SU-DHL-6 (cell line): ENCODE measurements at regions not wholly inside any gene's neighbourhood (a gene's known extent, or its start where the extent isn't known, plus 50 kb on each side); places are given as distances from the start of the nearest gene placed in this dataset.

Experiments
- H2AFZ ChIP-seq: fragments of 200-600 bp; sonication (generic); 2 replicates; pipeline ENCODE4 v1.6.1; 2014; ENCODE audit warnings: low read depth, mild to moderate bottlenecking, moderate library complexity, mixed read lengths, antibody characterized with exemption, low read length; ENCODE audit not compliant: severe bottlenecking
- H3F3A ChIP-seq: fragments of 200-600 bp; shearing (Covaris generic); 2 replicates; pipeline ENCODE4 v1.6.0; 2016; ENCODE audit warnings: antibody characterized with exemption, mild to moderate bottlenecking; ENCODE audit not compliant: insufficient read depth
- H3K27ac ChIP-seq: fragments of 200-600 bp; sonication (generic); 2 replicates; pipeline ENCODE4 v1.5.1; 2016; ENCODE audit warnings: low read depth, mild to moderate bottlenecking, low read length, moderate library complexity, mixed read lengths
- H3K27me3 ChIP-seq: fragments of 200-600 bp; sonication (generic), shearing (Covaris generic); 2 replicates; pipeline ENCODE4 v1.6.0; 2014; ENCODE audit warnings: mild to moderate bottlenecking, low read length
- H3K36me3 ChIP-seq: fragments of 200-600 bp; sonication (generic); 2 replicates; pipeline ENCODE4 v1.6.1; 2014; ENCODE audit warnings: mild to moderate bottlenecking, low read length, mixed read lengths
- H3K4me2 ChIP-seq: fragments of 300-600, 200-600 bp; shearing (Covaris generic), sonication (generic); 2 replicates; pipeline ENCODE4 v1.6.0; 2014; ENCODE audit warnings: low read length, low read depth, mild to moderate bottlenecking; ENCODE audit not compliant: poor library complexity, severe bottlenecking
- H3K4me3 ChIP-seq: fragments of 200-600 bp; sonication (generic); 2 replicates; pipeline ENCODE4 v1.5.1; 2014; ENCODE audit warnings: antibody characterized with exemption, low read length, mild to moderate bottlenecking, mixed read lengths; ENCODE audit not compliant: insufficient read depth, poor library complexity, severe bottlenecking
- H3K79me2 ChIP-seq: fragments of 200-600 bp; sonication (generic); 2 replicates; pipeline ENCODE4 v1.6.1; 2014; ENCODE audit warnings: mild to moderate bottlenecking, low read length, moderate library complexity; ENCODE audit not compliant: insufficient read depth
- H3K9ac ChIP-seq: fragments of 200-600 bp; sonication (generic); 2 replicates; pipeline ENCODE4 v1.7.0; 2014; ENCODE audit warnings: mild to moderate bottlenecking, low read length
- H3K9me2 ChIP-seq: fragments of 200-600 bp; sonication (generic); replicated peaks from 2 replicates; pipeline ENCODE4 v1.6.1; 2014; ENCODE audit warnings: low read length; ENCODE audit not compliant: insufficient read depth
- H3K9me3 ChIP-seq: fragments of 200-600 bp; sonication (generic); 2 replicates; pipeline ENCODE4 v1.6.1; 2014; ENCODE audit warnings: low read length, mixed read lengths; ENCODE audit not compliant: insufficient read depth
- H4K20me1 ChIP-seq: fragments of 200-600 bp; sonication (generic); 2 replicates; pipeline ENCODE4 v1.6.1; 2014; ENCODE audit warnings: low read depth, mild to moderate bottlenecking, antibody characterized with exemption, low read length, moderate library complexity, mixed read lengths
- EZH2phosphoT487 ChIP-seq: fragments of 200-600 bp; sonication (generic), shearing (Covaris generic); conservative IDR thresholded peaks from 2 replicates; pipeline ENCODE4 v1.6.1; 2018; ENCODE audit warnings: mild to moderate bottlenecking, antibody characterized with exemption, low read length, moderate library complexity, mixed read lengths
- TF ChIP-seq, protein P1 (sequence below): fragments of 200-600 bp; sonication (generic); IDR thresholded peaks from one replicate; pipeline ENCODE4 v1.5.1; 2017; ENCODE audit warnings: antibody characterized with exemption, mild to moderate bottlenecking, low read length, moderate library complexity; ENCODE audit not compliant: insufficient read depth, poor library complexity, severe bottlenecking

DNA sequence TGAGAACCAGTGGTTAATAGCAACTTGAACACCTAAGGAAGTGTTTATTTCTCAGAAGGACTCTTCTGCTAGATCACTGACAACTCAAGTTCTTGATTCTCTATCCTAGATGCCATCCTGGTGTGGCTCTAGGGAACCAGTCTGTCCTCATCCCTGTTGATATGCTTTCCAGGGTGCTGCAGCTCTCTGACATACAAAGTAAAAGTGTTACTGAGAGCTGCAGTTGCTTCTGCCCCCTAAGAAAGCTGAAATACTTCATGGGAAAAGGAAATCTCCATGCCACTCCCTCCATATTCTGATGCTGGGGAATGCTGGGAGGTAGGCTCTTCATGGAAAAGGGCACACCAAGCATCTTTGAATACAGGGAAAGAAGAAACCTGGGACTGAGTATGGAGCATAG lies 168.1 kb downstream of the KLF6 start:
- Histone ChIP-seq H3K27ac (no peak overlapping the region), H3K9ac (no peak overlapping the region), H2AFZ (no peak overlapping the region), H3F3A (no peaks in the 10 kb centered on the region), H4K20me1 (no peaks in the 10 kb centered on the region), H3K36me3 (no peaks in the 10 kb centered on the region), H3K27me3 (no peaks in the 10 kb centered on the region), H3K9me2 (no peaks in the 10 kb centered on the region), H3K79me2 (no peaks in the 10 kb centered on the region), H3K4me3 (no peak overlapping the region), H3K9me3 (no peaks in the 10 kb centered on the region; the same call in 1 of the 2 replicates), H3K4me2 (no peak overlapping the region)
- TF ChIP-seq, protein P1, sequence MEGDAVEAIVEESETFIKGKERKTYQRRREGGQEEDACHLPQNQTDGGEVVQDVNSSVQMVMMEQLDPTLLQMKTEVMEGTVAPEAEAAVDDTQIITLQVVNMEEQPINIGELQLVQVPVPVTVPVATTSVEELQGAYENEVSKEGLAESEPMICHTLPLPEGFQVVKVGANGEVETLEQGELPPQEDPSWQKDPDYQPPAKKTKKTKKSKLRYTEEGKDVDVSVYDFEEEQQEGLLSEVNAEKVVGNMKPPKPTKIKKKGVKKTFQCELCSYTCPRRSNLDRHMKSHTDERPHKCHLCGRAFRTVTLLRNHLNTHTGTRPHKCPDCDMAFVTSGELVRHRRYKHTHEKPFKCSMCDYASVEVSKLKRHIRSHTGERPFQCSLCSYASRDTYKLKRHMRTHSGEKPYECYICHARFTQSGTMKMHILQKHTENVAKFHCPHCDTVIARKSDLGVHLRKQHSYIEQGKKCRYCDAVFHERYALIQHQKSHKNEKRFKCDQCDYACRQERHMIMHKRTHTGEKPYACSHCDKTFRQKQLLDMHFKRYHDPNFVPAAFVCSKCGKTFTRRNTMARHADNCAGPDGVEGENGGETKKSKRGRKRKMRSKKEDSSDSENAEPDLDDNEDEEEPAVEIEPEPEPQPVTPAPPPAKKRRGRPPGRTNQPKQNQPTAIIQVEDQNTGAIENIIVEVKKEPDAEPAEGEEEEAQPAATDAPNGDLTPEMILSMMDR = no peak
- TF ChIP-seq EZH2phosphoT487 = no peak

DNA sequence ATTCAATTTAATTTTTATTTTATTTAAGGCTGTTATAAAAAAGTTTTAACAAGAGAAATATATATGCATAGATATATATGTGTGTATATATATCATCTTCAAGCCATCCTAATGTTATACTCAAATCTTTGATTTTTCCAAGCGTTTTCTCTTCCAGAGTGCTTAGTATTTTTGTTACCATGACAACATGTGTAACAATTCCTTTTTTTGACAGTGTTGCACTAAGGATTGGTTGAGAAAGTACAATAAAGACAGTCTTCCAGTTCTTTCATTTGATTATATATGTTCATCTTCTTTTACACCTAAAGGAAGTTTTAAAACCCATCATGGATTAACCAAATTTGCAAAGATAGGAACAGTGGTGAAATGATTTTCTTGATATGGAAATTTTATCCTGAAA lies 171.7 kb downstream of the KLF6 start:
- Histone ChIP-seq H3F3A (no peaks in the 10 kb centered on the region), H3K27me3 (no peaks in the 10 kb centered on the region), H4K20me1 (no peaks in the 10 kb centered on the region), H3K36me3 (no peaks in the 10 kb centered on the region), H3K4me2 (no peak overlapping the region), H3K9me3 (no peaks in the 10 kb centered on the region; the same call in 1 of the 2 replicates), H2AFZ (no peak overlapping the region), H3K9ac (no peak overlapping the region), H3K27ac (no peak overlapping the region), H3K4me3 (no peak overlapping the region), H3K9me2 (no peaks in the 10 kb centered on the region), H3K79me2 (no peaks in the 10 kb centered on the region)
- TF ChIP-seq EZH2phosphoT487 = no peak
- TF ChIP-seq, protein P1 = no peak

DNA sequence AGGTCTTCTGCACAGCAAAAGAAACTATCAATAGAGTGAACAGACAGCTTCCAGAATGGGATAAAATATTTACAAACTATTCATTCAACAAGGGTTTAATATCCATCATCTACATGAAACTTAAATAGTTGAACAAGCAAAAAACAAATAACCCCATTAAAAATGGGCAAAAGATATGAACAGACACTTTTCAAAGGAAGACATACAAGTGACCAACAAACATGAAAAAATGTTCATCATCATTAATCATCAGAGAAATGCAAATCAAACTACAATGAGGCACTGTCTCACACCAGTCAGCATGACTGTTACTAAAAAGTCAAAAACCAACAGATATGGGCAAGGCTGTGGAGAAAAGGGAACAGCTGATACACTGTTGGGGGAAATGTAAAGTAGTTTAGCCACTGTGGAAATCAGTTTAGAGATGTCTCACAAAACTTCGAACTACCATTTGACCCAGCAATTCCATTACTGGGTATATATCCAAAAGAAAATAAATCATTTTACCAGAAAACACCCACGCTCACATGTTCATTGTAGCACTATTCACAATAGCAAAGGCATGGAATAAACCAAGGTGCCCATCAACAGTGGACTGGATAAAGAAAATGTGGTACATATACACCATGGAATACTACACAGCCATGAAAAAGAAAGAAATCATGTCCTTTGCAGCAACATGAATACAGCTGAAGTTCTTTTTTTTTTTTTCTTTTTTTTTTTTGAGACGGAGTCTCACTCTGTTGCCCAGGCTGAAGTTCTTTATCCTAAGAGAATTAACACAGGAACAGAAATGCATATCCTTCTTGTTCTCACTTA lies 172.6 kb downstream of the KLF6 start:
- Histone ChIP-seq H3K4me2 (no peak overlapping the region), H3K79me2 (no peaks in the 10 kb centered on the region), H3K4me3 (no peak overlapping the region), H4K20me1 (no peaks in the 10 kb centered on the region), H3K27ac (no peak overlapping the region), H3K9ac (no peak overlapping the region), H3K9me3 (no peaks in the 10 kb centered on the region; the same call in 1 of the 2 replicates), H3K27me3 (no peaks in the 10 kb centered on the region), H2AFZ (no peak overlapping the region), H3F3A (no peaks in the 10 kb centered on the region), H3K36me3 (no peaks in the 10 kb centered on the region), H3K9me2 (no peaks in the 10 kb centered on the region)
- TF ChIP-seq, protein P1 = no peak
